Sigmoid colon (tissue), 6 donors: ENCODE measurements at regions not wholly inside any gene's neighbourhood (a gene's known extent, or its start where the extent isn't known, plus 50 kb on each side); places are given as distances from the start of the nearest gene placed in this dataset.

Source experiments
- DNase-seq: peaks from one replicate; pipeline ENCODE4 v3.0.0-alpha.2; 2019
- H3K27ac ChIP-seq, 4 donors: fragments of 200-600 bp; sonication (generic); one replicate each; pipeline ENCODE4 v1.5.1; 2016 to 2019; ENCODE audit warnings: mild to moderate bottlenecking in 1 of 4
- H3K27me3 ChIP-seq, 3 donors: fragments of 200-600 bp; sonication (generic); one replicate each; pipeline ENCODE4 v1.5.1; 2019; ENCODE audit warnings: mild to moderate bottlenecking in 1 of 3
- H3K36me3 ChIP-seq, 4 donors: fragments of 200-600 bp; sonication (generic); one replicate each; pipeline ENCODE4 v1.5.1; 2016 to 2019
- H3K4me1 ChIP-seq, 4 donors: fragments of 200-600 bp; sonication (generic); one replicate each; pipeline ENCODE4 v1.5.1; 2017 to 2019
- H3K4me3 ChIP-seq, 4 donors: fragments of 200-600 bp; sonication (generic); one replicate each; pipeline ENCODE4 v1.5.1; 2017 to 2019; ENCODE audit warnings: mild to moderate bottlenecking in 2 of 4, moderate library complexity in 1 of 4
- H3K9me3 ChIP-seq, 4 donors: fragments of 200-600 bp in 3 of 4; sonication (generic) in 3 of 4; one replicate each; pipeline versions ENCODE4 v1.5.1 to v1.6.1; 2013 to 2019
- CTCF ChIP-seq, 4 experiments: fragments of 450-650 bp in 3 of 4; fragments of 200-600 bp in 1 of 4; IDR thresholded peaks; one replicate each; pipeline ENCODE4 v1.5.1; 2016 to 2019; ENCODE audit warnings: antibody characterized with exemption in 4 of 4, mild to moderate bottlenecking in 3 of 4, moderate library complexity in 2 of 4
- EP300 ChIP-seq, 4 donors: sonication (generic); formaldehyde crosslinking; IDR thresholded peaks; one replicate each; pipeline ENCODE4 v1.6.1; 2017; ENCODE audit warnings: antibody characterized with exemption in 4 of 4
- POLR2A ChIP-seq, 2 donors: fragments of 450-650 bp; IDR thresholded peaks; one replicate each; pipeline ENCODE4 v1.6.1; 2016; ENCODE audit warnings: antibody characterized with exemption in 2 of 2, mild to moderate bottlenecking in 2 of 2, moderate library complexity in 2 of 2
- POLR2AphosphoS5 ChIP-seq, 4 donors: sonication (generic); formaldehyde crosslinking; IDR thresholded peaks; one replicate each; pipeline ENCODE4 v1.6.1; 2017; ENCODE audit warnings: antibody characterized with exemption in 4 of 4
- WGBS, 2 donors: extraction: QIAGEN DNeasy Blood & Tissue Kit; methylation state at CpG; one replicate each; pipeline ENCODE4 v1.1.7; 2013; 5-methylcytosine and 5-hydroxymethylcytosine counted together
- intact Hi-C: fragments of 100-400 bp; cut with DNase I; formaldehyde crosslinking; loops from one replicate; pipeline ENCODE4 v1.15.1; 2023
- donor health status: healthy with polysubstance abuse.
- donor health status: healthy.

- no peak overlapping the region for H3K27ac ChIP-seq
- no peak overlapping the region for H3K4me3 ChIP-seq
- TF ChIP-seq CTCF (IDR thresholded peaks at IDR 0.05) (no peak), EP300 (IDR thresholded peaks at IDR 0.05) (no peak), POLR2A (IDR thresholded peaks at IDR 0.05) (no peak), POLR2AphosphoS5 (IDR thresholded peaks at IDR 0.05) (no peak)
- WGBS, 2 donors: 54 to 65% methylated on average over 3 of the region's 3 CpGs
- DNase-seq: no peak
- H3K36me3 ChIP-seq: no peaks in the 10 kb centered on the region
- intact Hi-C loops: no loop called here
- H3K4me1 ChIP-seq: no peaks in the 10 kb centered on the region
- H3K9me3 ChIP-seq: no peaks in the 10 kb centered on the region
- H3K27me3 ChIP-seq: no peaks in the 10 kb centered on the region
These were observed 709.3 kb downstream of the EPHA7 start for GRCh38 chr6:92710048-92710447.

- no peak for TF ChIP-seq EP300 (IDR thresholded peaks at IDR 0.05)
- TF ChIP-seq POLR2A (IDR thresholded peaks at IDR 0.05): no peak
- no peak for TF ChIP-seq POLR2AphosphoS5 (IDR thresholded peaks at IDR 0.05)
- no peak for TF ChIP-seq CTCF (IDR thresholded peaks at IDR 0.05)
- no peak overlapping the region for H3K27ac ChIP-seq
- WGBS, 2 donors: 42 to 56% methylated on average over 1 of the region's 1 CpG
- no peaks in the 10 kb centered on the region for H3K36me3 ChIP-seq
- H3K4me3 ChIP-seq: no peak overlapping the region
- no peak for DNase-seq
- H3K9me3 ChIP-seq: no peaks in the 10 kb centered on the region
- intact Hi-C loops: no loop called here
- H3K4me1 ChIP-seq: no peaks in the 10 kb centered on the region
- no peaks in the 10 kb centered on the region for H3K27me3 ChIP-seq
These were observed 710.4 kb downstream of the EPHA7 start for GRCh38 chr6:92708945-92709344.

GRCh38 chr6:92708270-92708669 is 711.1 kb downstream of the EPHA7 start:
- no peak overlapping the region for H3K27ac ChIP-seq
- no peak overlapping the region for H3K4me3 ChIP-seq
- H3K4me1 ChIP-seq: no peaks in the 10 kb centered on the region
- H3K9me3 ChIP-seq: no peaks in the 10 kb centered on the region
- WGBS, 2 donors: 79 to 84% methylated on average over 1 of the region's 1 CpG
- TF ChIP-seq CTCF (IDR thresholded peaks at IDR 0.05) (no peak), EP300 (IDR thresholded peaks at IDR 0.05) (no peak), POLR2AphosphoS5 (IDR thresholded peaks at IDR 0.05) (no peak), POLR2A (IDR thresholded peaks at IDR 0.05) (no peak)
- no peaks in the 10 kb centered on the region for H3K27me3 ChIP-seq
- intact Hi-C loops: no loop called here
- DNase-seq: no peak
- no peaks in the 10 kb centered on the region for H3K36me3 ChIP-seq

- no peak for TF ChIP-seq EP300 (IDR thresholded peaks at IDR 0.05)
- intact Hi-C loops: no loop called here
These were observed 712.4 kb downstream of the EPHA7 start for GRCh38 chr6:92706976-92707375.

GRCh38 chr6:92701425-92702096 is 717.8 kb downstream of the EPHA7 start:
- Histone ChIP-seq H3K27ac (no peak overlapping the region), H3K4me3 (no peak overlapping the region), H3K36me3 (no peaks in the 10 kb centered on the region), H3K27me3 (no peaks in the 10 kb centered on the region), H3K4me1 (no peaks in the 10 kb centered on the region), H3K9me3 (no peaks in the 10 kb centered on the region)
- 88 to 90% methylated on average over 10 of the region's 10 CpGs for WGBS, 2 donors
- intact Hi-C loops: no loop called here
- TF ChIP-seq CTCF (IDR thresholded peaks at IDR 0.05) (no peak), POLR2A (IDR thresholded peaks at IDR 0.05) (no peak), EP300 (IDR thresholded peaks at IDR 0.05) (no peak), POLR2AphosphoS5 (IDR thresholded peaks at IDR 0.05) (no peak)
- DNase-seq: no peak

More at GRCh38 chr6:92706976-92707375, 712.4 kb downstream of the EPHA7 start:
- Histone ChIP-seq H3K9me3 (no peaks in the 10 kb centered on the region), H3K36me3 (no peaks in the 10 kb centered on the region), H3K27ac (no peak overlapping the region), H3K27me3 (no peaks in the 10 kb centered on the region), H3K4me3 (no peak overlapping the region), H3K4me1 (no peaks in the 10 kb centered on the region)
- DNase-seq: no peak
